GM03348 (cell line): ENCODE measurements at regions not wholly inside any gene's neighbourhood (a gene's known extent, or its start where the extent isn't known, plus 50 kb on each side); places are given as distances from the start of the nearest gene placed in this dataset.
"Not testable (repeated sequence)": the region's sequence is repeated elsewhere in the genome, so short reads cannot be mapped to it uniquely, and the experiment has no call there.

ENCODE experiments used
- DNase-seq: peaks from one replicate; pipeline ENCODE4 v3.0.0; 2012; ENCODE audit warnings: low spot score

GRCh38 chr14:45716572-45716971 is 463.6 kb upstream of the MIS18BP1 start:
- DNase-seq = no peak

GRCh38 chr14:45715946-45716345 is 462.9 kb upstream of the MIS18BP1 start:
- DNase-seq = no peak

DNA sequence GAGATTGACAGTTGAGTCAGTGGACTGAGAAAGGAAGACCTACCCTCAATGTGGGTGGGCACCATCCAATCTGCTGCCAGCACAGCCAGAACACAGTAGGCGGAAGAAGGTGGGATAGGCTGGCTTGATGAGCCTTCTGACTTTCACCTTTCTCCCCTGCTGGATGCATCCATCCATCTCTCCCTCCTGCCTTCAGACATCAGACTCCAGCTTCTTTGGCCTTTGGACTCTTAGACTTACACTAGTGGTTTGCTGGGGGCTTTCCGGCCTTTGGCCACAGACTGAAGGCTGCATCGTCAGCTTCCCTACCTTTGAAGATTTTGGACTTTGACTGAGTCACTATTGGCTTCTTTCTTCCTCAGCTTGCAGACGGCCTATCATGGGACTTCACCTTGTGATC is 456.5 kb upstream of the MIS18BP1 start:
- no peak for DNase-seq

DNA sequence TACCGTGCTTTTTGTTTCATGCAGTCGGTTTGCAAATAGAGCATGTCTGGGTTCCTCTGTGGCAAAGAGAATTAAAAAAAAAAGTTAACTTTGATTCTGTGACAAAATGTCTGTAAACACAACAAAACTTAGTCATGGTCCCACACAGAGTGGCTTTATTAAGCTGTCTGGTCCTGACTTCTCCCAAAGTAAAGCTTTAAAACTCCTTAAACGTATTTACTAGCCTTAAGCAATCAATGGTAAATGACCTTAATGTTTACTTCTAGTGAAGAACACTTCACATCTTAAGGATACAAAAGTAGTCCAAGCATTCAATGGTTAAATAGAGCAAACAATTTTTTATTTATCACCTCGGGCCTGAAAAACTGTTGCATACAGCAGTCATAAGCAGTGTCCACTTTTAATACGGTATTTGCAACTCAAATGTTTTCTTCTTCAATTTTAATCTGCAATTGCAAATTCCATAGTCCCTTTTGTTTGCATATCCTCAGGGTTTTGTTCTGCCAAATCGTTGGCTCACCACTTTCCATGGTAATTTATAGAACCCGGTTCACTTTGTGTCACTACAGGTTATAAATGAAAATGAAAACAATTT is 453.0 kb upstream of the MIS18BP1 start:
- DNase-seq = no peak

DNA sequence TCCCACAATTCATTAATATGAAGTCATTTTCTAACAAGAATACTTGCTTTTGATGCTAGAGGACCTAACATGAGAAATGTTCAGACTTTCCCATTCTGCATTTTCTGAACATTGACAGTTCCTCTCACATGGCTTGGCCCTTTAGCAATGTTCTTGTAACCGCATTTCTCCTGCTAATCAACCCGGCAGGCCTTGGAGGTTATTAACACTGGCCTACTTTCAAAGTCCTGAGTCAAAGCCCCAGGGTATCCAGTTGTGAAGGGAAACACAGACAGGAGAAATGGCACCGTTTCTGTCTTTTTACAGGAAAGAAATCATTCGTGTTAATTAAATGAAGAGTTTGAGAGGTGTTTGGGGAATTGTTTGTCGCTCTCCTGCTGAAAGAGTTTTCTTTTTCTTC is 446.5 kb upstream of the MIS18BP1 start:
- no peak for DNase-seq

DNA sequence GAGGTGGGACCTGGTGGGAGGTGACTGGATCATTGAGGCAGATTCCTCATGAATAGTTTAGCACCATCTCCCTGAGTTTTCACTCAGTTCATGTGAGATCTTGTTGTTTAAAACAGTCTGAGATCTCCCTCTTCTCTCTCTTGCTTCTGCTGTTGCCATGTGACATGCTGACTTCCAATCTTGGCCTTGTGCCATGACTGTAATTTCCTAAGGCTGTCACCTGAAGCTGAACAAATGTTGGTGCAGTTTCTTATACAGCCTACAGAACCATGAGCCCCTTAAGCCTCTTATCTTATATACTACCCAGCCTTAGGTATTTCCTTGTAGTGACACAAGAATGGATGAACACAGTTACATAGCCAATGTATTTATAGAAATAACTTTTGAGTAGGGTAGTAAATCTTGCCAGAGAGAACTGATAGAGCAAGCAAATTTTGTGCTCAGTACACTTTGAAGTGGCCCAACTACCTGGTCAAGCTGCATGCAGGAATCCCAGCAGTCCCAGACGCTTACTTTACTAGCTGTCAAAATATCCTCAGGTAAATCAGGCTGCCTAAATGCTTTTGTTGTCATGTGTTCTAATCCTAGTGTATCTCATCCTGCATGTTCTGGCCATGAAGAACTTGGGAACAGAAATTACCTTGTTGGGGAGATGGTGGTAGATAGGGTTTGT is 445.6 kb upstream of the MIS18BP1 start:
- DNase-seq = no peak

GRCh38 chr14:45686771-45687170 is 433.8 kb upstream of the MIS18BP1 start:
- DNase-seq = no peak

GRCh38 chr14:45680531-45680930 is 427.5 kb upstream of the MIS18BP1 start:
- no peak for DNase-seq

DNA sequence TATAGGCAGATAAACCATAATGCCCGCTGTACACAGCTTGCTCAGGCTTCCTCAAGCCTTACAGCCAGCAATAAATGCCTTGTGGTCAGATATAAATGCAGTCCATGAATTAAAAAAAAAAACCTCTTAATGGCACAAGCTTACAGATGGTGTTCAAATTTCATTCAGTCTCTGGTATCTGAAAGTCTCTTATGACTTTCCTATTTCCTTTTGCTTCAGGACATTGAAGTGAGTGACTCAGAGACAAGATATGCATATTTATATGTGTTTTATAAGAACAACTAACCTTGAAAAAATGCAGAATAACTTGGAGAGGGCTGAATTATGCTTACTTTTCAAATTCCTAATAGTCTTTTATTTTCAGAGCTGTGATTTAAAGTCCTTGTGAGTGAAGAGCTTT is 426.9 kb upstream of the MIS18BP1 start:
- peak; percentile 18 for DNase-seq

DNA sequence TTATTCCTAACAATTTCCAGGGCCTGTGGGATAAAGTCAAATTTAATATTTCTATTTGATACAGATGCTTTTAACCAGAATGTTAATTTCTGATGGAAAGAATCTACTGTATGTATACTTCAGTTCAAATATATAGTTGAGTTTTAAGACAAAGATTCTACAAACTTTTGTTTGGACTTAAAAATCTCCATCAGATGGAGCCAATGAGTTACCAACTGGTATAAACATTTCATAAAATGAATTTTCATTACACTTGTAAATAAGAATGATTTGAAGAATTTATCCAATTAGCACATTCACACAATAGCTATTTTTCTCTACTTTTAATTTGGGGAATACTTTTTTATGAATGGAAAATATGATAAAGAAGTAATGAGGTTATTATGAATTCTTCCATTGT is 425.2 kb upstream of the MIS18BP1 start:
- DNase-seq = no peak

- no peak for DNase-seq
Measured at GRCh38 chr14:45673420-45673819, 420.4 kb upstream of the MIS18BP1 start.

GRCh38 chr14:45664668-45665356 is 411.8 kb upstream of the MIS18BP1 start:
- DNase-seq = no peak

DNA sequence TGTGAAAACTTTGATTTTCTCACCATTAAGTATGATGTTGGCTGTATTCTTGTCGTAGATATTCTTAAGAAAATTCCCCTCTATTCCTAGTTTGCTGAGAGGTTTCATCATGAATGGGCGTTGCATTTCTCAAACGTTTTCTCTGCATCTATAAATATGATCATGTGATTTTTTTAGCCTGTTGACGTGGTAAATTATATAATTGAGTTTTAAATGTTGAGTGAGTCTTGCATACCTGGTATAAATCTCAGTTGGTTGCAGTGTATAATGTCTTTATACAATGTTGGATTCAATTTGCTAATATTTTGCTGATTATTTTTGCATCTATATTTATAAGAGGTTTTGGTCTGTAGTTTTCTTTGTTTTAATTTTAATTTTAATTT is 405.9 kb upstream of the MIS18BP1 start:
- DNase-seq = no peak

- no peak for DNase-seq
Measured at GRCh38 chr14:45658226-45658916, 405.4 kb upstream of the MIS18BP1 start.

- no peak for DNase-seq
Measured at GRCh38 chr14:45651890-45652289, 398.9 kb upstream of the MIS18BP1 start.

GRCh38 chr14:45650754-45651153 is 397.8 kb upstream of the MIS18BP1 start:
- DNase-seq = no peak

GRCh38 chr14:45649051-45649450 is 396.0 kb upstream of the MIS18BP1 start:
- no peak for DNase-seq

DNA sequence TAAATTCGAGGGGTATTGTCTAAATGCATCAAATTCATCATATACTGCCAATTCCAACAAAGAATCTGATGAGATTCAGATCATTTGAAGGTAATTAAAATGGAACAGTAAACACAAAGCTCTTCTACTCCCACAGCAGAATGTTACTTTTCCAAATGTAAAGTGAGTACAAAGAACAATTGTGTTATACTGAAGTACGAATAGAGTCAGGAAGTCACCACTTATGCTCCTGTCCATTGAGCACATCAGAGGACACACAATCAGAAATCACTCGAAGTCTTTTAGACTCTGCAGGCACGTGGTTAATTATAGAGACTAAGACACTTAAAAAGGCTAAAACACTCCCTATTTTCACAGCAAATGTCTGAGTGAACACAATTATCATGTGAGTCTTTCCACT is 388.5 kb upstream of the MIS18BP1 start:
- DNase-seq = no peak

GRCh38 chr14:45634651-45635441 is 381.8 kb upstream of the MIS18BP1 start:
- DNase-seq = not testable (repeated sequence)

- DNase-seq = no peak
Measured at GRCh38 chr14:45633220-45633984, 380.4 kb upstream of the MIS18BP1 start.

DNA sequence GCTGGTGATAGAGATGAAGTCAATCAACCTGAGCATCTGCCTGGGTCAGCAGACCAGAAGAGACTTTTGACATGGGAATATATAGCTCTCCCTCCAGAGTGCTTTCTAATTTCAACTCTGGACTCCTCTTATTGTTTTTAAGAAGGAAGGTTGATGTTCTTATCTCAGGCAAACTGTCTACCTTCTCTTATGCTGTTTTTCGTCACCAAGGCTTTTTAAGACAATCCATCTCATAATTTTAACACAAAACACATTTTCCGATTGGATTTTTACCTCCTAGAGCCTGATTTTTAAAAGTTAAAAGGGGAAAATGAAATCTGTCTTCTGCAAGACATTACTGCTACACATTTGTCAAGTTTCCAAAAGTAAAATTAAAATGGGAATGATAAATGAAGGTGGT is 368.7 kb upstream of the MIS18BP1 start:
- no peak for DNase-seq
